SU-DHL-6 (cell line): ENCODE measurements at regions not wholly inside any gene's neighbourhood (a gene's known extent, or its start where the extent isn't known, plus 50 kb on each side); places are given as distances from the start of the nearest gene placed in this dataset.
A peak's percentile ranks its signal among the peaks of the same experiment; 100 is the strongest.

ENCODE experiments used
- H2AFZ ChIP-seq: fragments of 200-600 bp; sonication (generic); 2 replicates; pipeline ENCODE4 v1.6.1; 2014; ENCODE audit warnings: low read depth, mild to moderate bottlenecking, moderate library complexity, mixed read lengths, antibody characterized with exemption, low read length; ENCODE audit not compliant: severe bottlenecking
- H3F3A ChIP-seq: fragments of 200-600 bp; shearing (Covaris generic); 2 replicates; pipeline ENCODE4 v1.6.0; 2016; ENCODE audit warnings: antibody characterized with exemption, mild to moderate bottlenecking; ENCODE audit not compliant: insufficient read depth
- H3K27ac ChIP-seq: fragments of 200-600 bp; sonication (generic); 2 replicates; pipeline ENCODE4 v1.5.1; 2016; ENCODE audit warnings: low read depth, mild to moderate bottlenecking, low read length, moderate library complexity, mixed read lengths
- H3K27me3 ChIP-seq: fragments of 200-600 bp; sonication (generic), shearing (Covaris generic); 2 replicates; pipeline ENCODE4 v1.6.0; 2014; ENCODE audit warnings: mild to moderate bottlenecking, low read length
- H3K36me3 ChIP-seq: fragments of 200-600 bp; sonication (generic); 2 replicates; pipeline ENCODE4 v1.6.1; 2014; ENCODE audit warnings: mild to moderate bottlenecking, low read length, mixed read lengths
- H3K4me2 ChIP-seq: fragments of 300-600, 200-600 bp; shearing (Covaris generic), sonication (generic); 2 replicates; pipeline ENCODE4 v1.6.0; 2014; ENCODE audit warnings: low read length, low read depth, mild to moderate bottlenecking; ENCODE audit not compliant: poor library complexity, severe bottlenecking
- H3K4me3 ChIP-seq: fragments of 200-600 bp; sonication (generic); 2 replicates; pipeline ENCODE4 v1.5.1; 2014; ENCODE audit warnings: antibody characterized with exemption, low read length, mild to moderate bottlenecking, mixed read lengths; ENCODE audit not compliant: insufficient read depth, poor library complexity, severe bottlenecking
- H3K79me2 ChIP-seq: fragments of 200-600 bp; sonication (generic); 2 replicates; pipeline ENCODE4 v1.6.1; 2014; ENCODE audit warnings: mild to moderate bottlenecking, low read length, moderate library complexity; ENCODE audit not compliant: insufficient read depth
- H3K9ac ChIP-seq: fragments of 200-600 bp; sonication (generic); 2 replicates; pipeline ENCODE4 v1.7.0; 2014; ENCODE audit warnings: mild to moderate bottlenecking, low read length
- H3K9me2 ChIP-seq: fragments of 200-600 bp; sonication (generic); replicated peaks from 2 replicates; pipeline ENCODE4 v1.6.1; 2014; ENCODE audit warnings: low read length; ENCODE audit not compliant: insufficient read depth
- H3K9me3 ChIP-seq: fragments of 200-600 bp; sonication (generic); 2 replicates; pipeline ENCODE4 v1.6.1; 2014; ENCODE audit warnings: low read length, mixed read lengths; ENCODE audit not compliant: insufficient read depth
- H4K20me1 ChIP-seq: fragments of 200-600 bp; sonication (generic); 2 replicates; pipeline ENCODE4 v1.6.1; 2014; ENCODE audit warnings: low read depth, mild to moderate bottlenecking, antibody characterized with exemption, low read length, moderate library complexity, mixed read lengths
- CTCF ChIP-seq: fragments of 200-600 bp; sonication (generic); IDR thresholded peaks from one replicate; pipeline ENCODE4 v1.5.1; 2017; ENCODE audit warnings: antibody characterized with exemption, mild to moderate bottlenecking, low read length, moderate library complexity; ENCODE audit not compliant: insufficient read depth, poor library complexity, severe bottlenecking
- EZH2phosphoT487 ChIP-seq: fragments of 200-600 bp; sonication (generic), shearing (Covaris generic); conservative IDR thresholded peaks from 2 replicates; pipeline ENCODE4 v1.6.1; 2018; ENCODE audit warnings: mild to moderate bottlenecking, antibody characterized with exemption, low read length, moderate library complexity, mixed read lengths

- Histone ChIP-seq H3K9ac (no peak overlapping the region), H3F3A (no peaks in the 10 kb centered on the region), H3K27me3 (no peaks in the 10 kb centered on the region), H3K79me2 (no peaks in the 10 kb centered on the region), H3K27ac (no peak overlapping the region), H3K9me3 (no peaks in the 10 kb centered on the region), H3K9me2 (no peaks in the 10 kb centered on the region), H3K4me3 (no peak overlapping the region), H3K36me3 (no peaks in the 10 kb centered on the region), H4K20me1 (no peaks in the 10 kb centered on the region), H2AFZ (no peak overlapping the region), H3K4me2 (no peak overlapping the region)
- TF ChIP-seq CTCF, result peak; percentile 62
- TF ChIP-seq EZH2phosphoT487, result no peak
Measured at GRCh38 chr2:41853427-41854191, 194.2 kb upstream of the PKDCC start.

- TF ChIP-seq CTCF (no peak), EZH2phosphoT487 (no peak)
- Histone ChIP-seq H3K4me2 (no peak overlapping the region), H3K27ac (no peak overlapping the region), H3K9me2 (no peaks in the 10 kb centered on the region), H4K20me1 (no peaks in the 10 kb centered on the region), H2AFZ (no peak overlapping the region), H3K9ac (no peak overlapping the region), H3F3A (no peaks in the 10 kb centered on the region), H3K4me3 (no peak overlapping the region), H3K36me3 (no peaks in the 10 kb centered on the region), H3K79me2 (no peaks in the 10 kb centered on the region), H3K27me3 (no peaks in the 10 kb centered on the region), H3K9me3 (no peaks in the 10 kb centered on the region)
Measured at GRCh38 chr2:41854227-41854626, 193.6 kb upstream of the PKDCC start.

- TF ChIP-seq EZH2phosphoT487 (no peak), CTCF (no peak)
- no peak overlapping the region for H3K4me3 ChIP-seq
- H2AFZ ChIP-seq, result no peak overlapping the region
- no peaks in the 10 kb centered on the region for H3F3A ChIP-seq
- H3K9ac ChIP-seq, result no peak overlapping the region
- no peaks in the 10 kb centered on the region for H4K20me1 ChIP-seq
- no peak overlapping the region for H3K27ac ChIP-seq
- H3K36me3 ChIP-seq, result no peaks in the 10 kb centered on the region
- no peaks in the 10 kb centered on the region for H3K79me2 ChIP-seq
- H3K9me2 ChIP-seq, result no peaks in the 10 kb centered on the region
- no peak overlapping the region for H3K4me2 ChIP-seq
- 0 out of 2 replicates have a peak, but pooled peaks cover 2% of the 10 kb centered on the region for H3K27me3 ChIP-seq
- H3K9me3 ChIP-seq, result no peaks in the 10 kb centered on the region
Measured at GRCh38 chr2:41856946-41857345, 190.9 kb upstream of the PKDCC start.
